ENCODE measurements at regions not wholly inside any gene's neighbourhood (a gene's known extent, or its start where the extent isn't known, plus 50 kb on each side); places are given as distances from the start of the nearest gene placed in this dataset.

DNA sequence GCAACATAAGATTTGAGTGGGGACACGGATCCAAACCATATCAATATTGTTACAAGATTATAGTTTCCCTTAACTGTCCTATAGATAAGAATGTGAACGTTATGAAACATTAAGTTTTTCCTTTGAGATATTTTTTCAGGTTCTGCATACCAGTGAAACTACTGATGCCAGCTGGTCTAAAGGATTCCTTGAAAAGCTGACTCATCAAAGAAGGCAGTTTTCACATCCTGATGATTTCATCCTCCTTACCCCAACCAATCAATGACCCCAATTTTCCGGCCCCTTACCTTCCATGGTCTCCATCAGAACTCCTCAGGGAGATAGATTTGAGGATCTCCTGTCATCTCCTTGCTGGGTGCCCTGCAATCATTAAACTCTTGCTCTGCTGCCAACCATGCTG is 64.1 kb upstream of the HS3ST4 start:
- TF ChIP-seq, protein P1, sequence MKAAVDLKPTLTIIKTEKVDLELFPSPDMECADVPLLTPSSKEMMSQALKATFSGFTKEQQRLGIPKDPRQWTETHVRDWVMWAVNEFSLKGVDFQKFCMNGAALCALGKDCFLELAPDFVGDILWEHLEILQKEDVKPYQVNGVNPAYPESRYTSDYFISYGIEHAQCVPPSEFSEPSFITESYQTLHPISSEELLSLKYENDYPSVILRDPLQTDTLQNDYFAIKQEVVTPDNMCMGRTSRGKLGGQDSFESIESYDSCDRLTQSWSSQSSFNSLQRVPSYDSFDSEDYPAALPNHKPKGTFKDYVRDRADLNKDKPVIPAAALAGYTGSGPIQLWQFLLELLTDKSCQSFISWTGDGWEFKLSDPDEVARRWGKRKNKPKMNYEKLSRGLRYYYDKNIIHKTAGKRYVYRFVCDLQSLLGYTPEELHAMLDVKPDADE (IDR thresholded peaks at IDR 0.05), result no peak
- TF ChIP-seq, protein P2, sequence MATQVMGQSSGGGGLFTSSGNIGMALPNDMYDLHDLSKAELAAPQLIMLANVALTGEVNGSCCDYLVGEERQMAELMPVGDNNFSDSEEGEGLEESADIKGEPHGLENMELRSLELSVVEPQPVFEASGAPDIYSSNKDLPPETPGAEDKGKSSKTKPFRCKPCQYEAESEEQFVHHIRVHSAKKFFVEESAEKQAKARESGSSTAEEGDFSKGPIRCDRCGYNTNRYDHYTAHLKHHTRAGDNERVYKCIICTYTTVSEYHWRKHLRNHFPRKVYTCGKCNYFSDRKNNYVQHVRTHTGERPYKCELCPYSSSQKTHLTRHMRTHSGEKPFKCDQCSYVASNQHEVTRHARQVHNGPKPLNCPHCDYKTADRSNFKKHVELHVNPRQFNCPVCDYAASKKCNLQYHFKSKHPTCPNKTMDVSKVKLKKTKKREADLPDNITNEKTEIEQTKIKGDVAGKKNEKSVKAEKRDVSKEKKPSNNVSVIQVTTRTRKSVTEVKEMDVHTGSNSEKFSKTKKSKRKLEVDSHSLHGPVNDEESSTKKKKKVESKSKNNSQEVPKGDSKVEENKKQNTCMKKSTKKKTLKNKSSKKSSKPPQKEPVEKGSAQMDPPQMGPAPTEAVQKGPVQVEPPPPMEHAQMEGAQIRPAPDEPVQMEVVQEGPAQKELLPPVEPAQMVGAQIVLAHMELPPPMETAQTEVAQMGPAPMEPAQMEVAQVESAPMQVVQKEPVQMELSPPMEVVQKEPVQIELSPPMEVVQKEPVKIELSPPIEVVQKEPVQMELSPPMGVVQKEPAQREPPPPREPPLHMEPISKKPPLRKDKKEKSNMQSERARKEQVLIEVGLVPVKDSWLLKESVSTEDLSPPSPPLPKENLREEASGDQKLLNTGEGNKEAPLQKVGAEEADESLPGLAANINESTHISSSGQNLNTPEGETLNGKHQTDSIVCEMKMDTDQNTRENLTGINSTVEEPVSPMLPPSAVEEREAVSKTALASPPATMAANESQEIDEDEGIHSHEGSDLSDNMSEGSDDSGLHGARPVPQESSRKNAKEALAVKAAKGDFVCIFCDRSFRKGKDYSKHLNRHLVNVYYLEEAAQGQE (IDR thresholded peaks at IDR 0.05; ENCODE audit: unreplicated experiment), result no peak
- TF ChIP-seq, protein P3, sequence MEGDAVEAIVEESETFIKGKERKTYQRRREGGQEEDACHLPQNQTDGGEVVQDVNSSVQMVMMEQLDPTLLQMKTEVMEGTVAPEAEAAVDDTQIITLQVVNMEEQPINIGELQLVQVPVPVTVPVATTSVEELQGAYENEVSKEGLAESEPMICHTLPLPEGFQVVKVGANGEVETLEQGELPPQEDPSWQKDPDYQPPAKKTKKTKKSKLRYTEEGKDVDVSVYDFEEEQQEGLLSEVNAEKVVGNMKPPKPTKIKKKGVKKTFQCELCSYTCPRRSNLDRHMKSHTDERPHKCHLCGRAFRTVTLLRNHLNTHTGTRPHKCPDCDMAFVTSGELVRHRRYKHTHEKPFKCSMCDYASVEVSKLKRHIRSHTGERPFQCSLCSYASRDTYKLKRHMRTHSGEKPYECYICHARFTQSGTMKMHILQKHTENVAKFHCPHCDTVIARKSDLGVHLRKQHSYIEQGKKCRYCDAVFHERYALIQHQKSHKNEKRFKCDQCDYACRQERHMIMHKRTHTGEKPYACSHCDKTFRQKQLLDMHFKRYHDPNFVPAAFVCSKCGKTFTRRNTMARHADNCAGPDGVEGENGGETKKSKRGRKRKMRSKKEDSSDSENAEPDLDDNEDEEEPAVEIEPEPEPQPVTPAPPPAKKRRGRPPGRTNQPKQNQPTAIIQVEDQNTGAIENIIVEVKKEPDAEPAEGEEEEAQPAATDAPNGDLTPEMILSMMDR (conservative IDR thresholded peaks at IDR 0.05; ENCODE audit: low read depth in 2 of 2), result no peak
- no peak for TF ChIP-seq STAT1 (IDR thresholded peaks at IDR 0.05; ENCODE audit: unreplicated experiment)

Measured in GM23338 (cell line).